Spleen (tissue), 11 donors: ENCODE measurements at regions not wholly inside any gene's neighbourhood (a gene's known extent, or its start where the extent isn't known, plus 50 kb on each side); places are given as distances from the start of the nearest gene placed in this dataset.
"Not testable (repeated sequence)": the region's sequence is repeated elsewhere in the genome, so short reads cannot be mapped to it uniquely, and the experiment has no call there.

Experiments used
- DNase-seq: peaks from one replicate; pipeline ENCODE4 v3.0.0-alpha.2; 2020
- H3K27ac ChIP-seq, 8 donors: fragments of 200-600 bp; sonication (generic) in 7 of 8; 1 replicate in 4 of 8; 2 replicates in 4 of 8; pipeline versions ENCODE4 v1.5.0 to v1.8.0; 2016 to 2021; ENCODE audit warnings: inconsistent platforms in 4 of 8, mild to moderate bottlenecking in 4 of 8, moderate library complexity in 1 of 8
- H3K27me3 ChIP-seq, 7 donors: fragments of 200-600 bp; sonication (generic) in 6 of 7; replicated peaks in 1 of 7; 1 replicate in 4 of 7; 2 replicates in 3 of 7; pipeline versions ENCODE4 v1.5.0 to v1.8.0; 2016 to 2021; ENCODE audit warnings: inconsistent platforms in 3 of 7, mild to moderate bottlenecking in 1 of 7
- H3K36me3 ChIP-seq, 6 donors: fragments of 200-600 bp; sonication (generic) in 5 of 6; 1 replicate in 4 of 6; 2 replicates in 2 of 6; pipeline versions ENCODE4 v1.5.0 to v1.8.0; 2016 to 2021; ENCODE audit warnings: inconsistent platforms in 2 of 6
- H3K4me1 ChIP-seq, 6 donors: fragments of 200-600 bp; sonication (generic) in 5 of 6; 1 replicate in 3 of 6; 2 replicates in 3 of 6; pipeline versions ENCODE4 v1.5.0 to v1.8.0; 2016 to 2021; ENCODE audit warnings: inconsistent platforms in 3 of 6
- H3K4me3 ChIP-seq, 8 donors: fragments of 200-600 bp; sonication (generic) in 7 of 8; 1 replicate in 4 of 8; 2 replicates in 4 of 8; pipeline versions ENCODE4 v1.5.0 to v1.8.0; 2016 to 2021; ENCODE audit warnings: inconsistent platforms in 4 of 8, mild to moderate bottlenecking in 4 of 8, moderate library complexity in 2 of 8
- H3K9me3 ChIP-seq, 8 donors: fragments of 200-600 bp; sonication (generic) in 7 of 8; 1 replicate in 4 of 8; 2 replicates in 4 of 8; pipeline versions ENCODE4 v1.5.0 to v1.8.0; 2016 to 2021; ENCODE audit warnings: inconsistent platforms in 4 of 8
- CTCF ChIP-seq, 11 experiments: fragments of 200-600 bp in 7 of 11; fragments of 450-650 bp in 4 of 11; sonication (generic) in 4 of 11; IDR thresholded peaks in 8 of 11; conservative IDR thresholded peaks in 3 of 11; 1 replicate in 7 of 11; 2 replicates in 4 of 11; pipeline versions ENCODE4 v1.4.0 to v1.8.0; 2016 to 2021; ENCODE audit warnings: antibody characterized with exemption in 11 of 11, inconsistent platforms in 4 of 11, mild to moderate bottlenecking in 1 of 11
- POLR2A ChIP-seq, 3 donors: fragments of 450-650 bp; IDR thresholded peaks; one replicate each; pipeline ENCODE4 v1.5.1; 2017; ENCODE audit warnings: antibody characterized with exemption in 3 of 3, mild to moderate bottlenecking in 1 of 3
- POLR2AphosphoS5 ChIP-seq, 3 donors: sonication (generic); formaldehyde crosslinking; IDR thresholded peaks; one replicate each; pipeline ENCODE4 v1.5.1; 2017; ENCODE audit warnings: antibody characterized with exemption in 3 of 3
- WGBS, 5 donors: extraction: QIAGEN DNeasy Blood & Tissue Kit in 3 of 5; methylation state at CpG; one replicate each; pipeline versions ENCODE4 v1.1.5 to v1.1.7; 2013 to 2018; 5-methylcytosine and 5-hydroxymethylcytosine counted together
- intact Hi-C: fragments of 100-400 bp; cut with DNase I; formaldehyde crosslinking; loops from one replicate; pipeline ENCODE4 v1.15.0; 2023; ENCODE audit warnings: low total_unique reads
- donor health status: healthy with polysubstance abuse.
- donor health status: DM: no; HTN: no; CAD: no; lungs with moderate emphysema.
- donor health status: DM: no; HTN: no; CAD: no.
- donor health status: Bipolar disorder and iron deficiency.
- donor health status: healthy.
- donor health status: DM: no; HTN: no; CAD: no.
- donor health status: DM: yes; HTN: yes; CAD: no.

- no peak for DNase-seq
- Histone ChIP-seq H3K27ac (no peak overlapping the region), H3K36me3 (no peaks in the 10 kb centered on the region), H3K9me3 (peaks cover 0 to 11% (median 2%) of the 10 kb centered on the region in 8 donors), H3K4me3 (no peak overlapping the region), H3K4me1 (no peaks in the 10 kb centered on the region), H3K27me3 (no peaks in the 10 kb centered on the region)
- WGBS, 5 donors: 91 to 99% (median 96%) methylated on average over 3 of the region's 3 CpGs
- TF ChIP-seq POLR2AphosphoS5 (IDR thresholded peaks at IDR 0.05) (no peak), CTCF (IDR thresholded peaks at IDR 0.05 in 8 of 11, conservative IDR thresholded peaks at IDR 0.05 in 3 of 11) (no peak), POLR2A (IDR thresholded peaks at IDR 0.05) (no peak)
- intact Hi-C loops: no loop called here
Observed at GRCh38 chr7:109616551-109617069, 1046.9 kb downstream of the DNAJB9 start.

- no peak overlapping the region for H3K27ac ChIP-seq
- no peak for DNase-seq
- intact Hi-C loops: no loop called here
- no peaks in the 10 kb centered on the region for H3K36me3 ChIP-seq
- no peak for TF ChIP-seq POLR2A (IDR thresholded peaks at IDR 0.05)
- no peak for TF ChIP-seq CTCF (IDR thresholded peaks at IDR 0.05 in 8 of 11, conservative IDR thresholded peaks at IDR 0.05 in 3 of 11)
- TF ChIP-seq POLR2AphosphoS5 (IDR thresholded peaks at IDR 0.05): no peak
- no peak overlapping the region for H3K4me3 ChIP-seq
- H3K27me3 ChIP-seq: no peaks in the 10 kb centered on the region
- WGBS, 5 donors: 68 to 91% (median 86%) methylated on average over 1 of the region's 1 CpG
- peaks cover 0 to 6% (median 2%) of the 10 kb centered on the region in 8 donors for H3K9me3 ChIP-seq
- H3K4me1 ChIP-seq: no peaks in the 10 kb centered on the region
Observed at GRCh38 chr7:109622320-109622719, 1052.6 kb downstream of the DNAJB9 start.

- 74 to 83% (median 79%) methylated on average over 8 of the region's 8 CpGs for WGBS, 5 donors
- intact Hi-C loops, DNase-seq, H3K36me3 ChIP-seq, H3K27me3 ChIP-seq, H3K27ac ChIP-seq, H3K4me1 ChIP-seq, H3K4me3 ChIP-seq: not testable (repeated sequence)
- peaks cover 0 to 26% (median 16%) of the 10 kb centered on the region in 8 donors for H3K9me3 ChIP-seq
Observed at GRCh38 chr7:109632890-109633289, 1063.2 kb downstream of the DNAJB9 start.

- 65 to 77% (median 69%) methylated on average over 3 of the region's 3 CpGs for WGBS, 5 donors
- intact Hi-C loops: no loop called here
- peaks cover 0 to 26% (median 16%) of the 10 kb centered on the region in 8 donors for H3K9me3 ChIP-seq
Observed at GRCh38 chr7:109635374-109635773, 1065.7 kb downstream of the DNAJB9 start.

More at GRCh38 chr7:109635374-109635773, 1065.7 kb downstream of the DNAJB9 start:
- no peak overlapping the region for H3K4me3 ChIP-seq
- no peaks in the 10 kb centered on the region for H3K4me1 ChIP-seq
- no peak for DNase-seq
- TF ChIP-seq POLR2AphosphoS5 (IDR thresholded peaks at IDR 0.05) (no peak), POLR2A (IDR thresholded peaks at IDR 0.05) (no peak), CTCF (IDR thresholded peaks at IDR 0.05 in 8 of 11, conservative IDR thresholded peaks at IDR 0.05 in 3 of 11) (no peak)
- no peaks in the 10 kb centered on the region for H3K36me3 ChIP-seq
- H3K27ac ChIP-seq: no peak overlapping the region
- H3K27me3 ChIP-seq: no peaks in the 10 kb centered on the region
